Adrenal gland (tissue), 5 donors: ENCODE measurements at regions not wholly inside any gene's neighbourhood (a gene's known extent, or its start where the extent isn't known, plus 50 kb on each side); places are given as distances from the start of the nearest gene placed in this dataset.

Experiments used
- CTCF ChIP-seq, 6 experiments: fragments of 450-650 bp in 4 of 6; fragments of 200-600 bp in 2 of 6; sonication (generic) in 1 of 6; IDR thresholded peaks; 1 replicate in 5 of 6; 2 replicates in 1 of 6; pipeline versions ENCODE4 v1.5.1 to v1.8.0; 2016 to 2021; ENCODE audit warnings: antibody characterized with exemption in 6 of 6, mild to moderate bottlenecking in 2 of 6, moderate library complexity in 1 of 6
- POLR2A ChIP-seq, 2 donors: fragments of 450-650 bp; IDR thresholded peaks; one replicate each; pipeline ENCODE4 v1.6.1; 2017; ENCODE audit warnings: antibody characterized with exemption in 2 of 2, mild to moderate bottlenecking in 2 of 2, moderate library complexity in 1 of 2
- donor health status: DM: no; HTN: no; CAD: no.

- TF ChIP-seq POLR2A (IDR thresholded peaks at IDR 0.05) = no peak
- TF ChIP-seq CTCF (IDR thresholded peaks at IDR 0.05) = no peak
These were observed 276.9 kb downstream of the PTTG2 start for GRCh38 chr4:38237139-38237538.
